ENCODE measurements at regions not wholly inside any gene's neighbourhood (a gene's known extent, or its start where the extent isn't known, plus 50 kb on each side); places are given as distances from the start of the nearest gene placed in this dataset.
"Not testable (repeated sequence)": the region's sequence is repeated elsewhere in the genome, so short reads cannot be mapped to it uniquely, and the experiment has no call there.

DNA sequence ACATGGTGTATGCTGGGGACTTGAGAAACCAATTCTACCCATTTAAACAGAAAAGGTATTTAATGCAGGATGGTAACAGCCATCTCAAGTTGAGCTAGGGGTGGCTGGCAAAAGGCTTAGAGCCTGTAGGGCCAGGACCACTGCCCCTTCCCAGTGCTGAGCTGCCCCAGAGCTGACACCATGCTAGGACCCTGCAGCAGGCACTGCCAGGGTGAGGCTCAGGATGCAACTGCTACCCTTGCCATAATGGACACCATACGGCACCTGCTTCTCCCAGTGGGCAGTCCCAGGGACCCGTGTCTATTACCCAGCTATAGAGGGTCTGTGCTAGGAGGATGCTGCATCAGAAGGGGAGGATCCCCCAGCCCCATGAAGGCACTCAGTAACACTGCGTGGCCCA lies 160.7 kb upstream of the ADCY1 start:
- no peak for DNase-seq

DNA sequence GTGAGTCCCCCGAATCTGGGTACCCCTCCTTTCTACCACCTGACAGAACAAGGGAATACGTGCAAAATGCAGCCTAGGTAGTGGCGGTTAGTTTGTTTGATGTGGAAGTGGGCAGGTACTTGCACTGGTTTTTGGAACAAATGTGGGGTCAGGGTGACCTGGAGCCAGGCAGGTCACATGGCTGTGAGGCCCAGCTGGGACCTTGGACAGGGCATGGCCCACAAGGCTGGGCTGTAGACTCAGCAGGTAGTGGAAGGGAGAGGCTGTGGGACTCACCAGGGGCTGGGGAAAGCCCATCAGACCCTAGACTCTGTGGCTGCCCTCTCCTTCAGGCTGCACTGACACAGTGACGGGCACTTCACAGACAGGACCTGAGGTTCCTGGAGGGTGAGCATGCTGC lies 159.9 kb upstream of the ADCY1 start:
- DNase-seq = no peak

DNA sequence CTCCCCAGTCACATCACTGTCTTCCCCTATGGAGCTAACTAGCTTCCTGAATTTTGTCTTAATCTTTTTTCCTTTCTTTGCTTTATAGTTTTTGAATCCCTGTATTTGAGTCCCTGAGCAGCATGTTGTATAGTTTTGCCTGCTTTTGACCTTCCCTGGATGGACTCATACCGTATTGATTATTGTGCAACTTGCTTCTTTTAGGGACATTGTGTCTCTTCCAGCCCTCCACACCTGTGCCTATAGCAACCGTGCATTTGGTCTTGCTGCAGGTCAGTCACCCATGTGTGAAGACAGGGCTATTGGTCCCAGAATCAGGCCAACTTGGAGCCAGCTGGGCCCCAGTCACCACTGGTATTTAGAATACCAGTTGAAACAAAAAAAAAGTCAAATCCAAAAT lies 158.9 kb upstream of the ADCY1 start:
- DNase-seq = no peak

DNA sequence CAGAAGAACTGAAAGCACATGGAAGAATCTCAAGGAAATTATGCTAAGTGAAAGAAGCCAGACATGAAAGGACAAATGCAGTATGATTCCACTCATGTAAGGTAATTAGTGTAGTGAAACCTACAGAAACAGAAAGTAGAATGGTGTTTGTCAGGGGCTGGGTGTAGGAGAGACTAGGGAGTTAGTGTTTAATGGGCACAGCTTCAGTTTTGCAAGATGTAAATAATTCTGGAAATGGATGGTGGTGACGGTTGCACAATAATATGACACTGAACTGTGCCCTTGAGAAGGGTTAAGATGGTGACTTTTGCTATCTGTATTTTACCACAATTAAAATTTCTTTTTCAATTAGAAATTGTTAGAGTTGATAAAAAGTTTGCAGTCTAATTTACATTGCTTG lies 157.3 kb upstream of the ADCY1 start:
- no peak for DNase-seq

DNA sequence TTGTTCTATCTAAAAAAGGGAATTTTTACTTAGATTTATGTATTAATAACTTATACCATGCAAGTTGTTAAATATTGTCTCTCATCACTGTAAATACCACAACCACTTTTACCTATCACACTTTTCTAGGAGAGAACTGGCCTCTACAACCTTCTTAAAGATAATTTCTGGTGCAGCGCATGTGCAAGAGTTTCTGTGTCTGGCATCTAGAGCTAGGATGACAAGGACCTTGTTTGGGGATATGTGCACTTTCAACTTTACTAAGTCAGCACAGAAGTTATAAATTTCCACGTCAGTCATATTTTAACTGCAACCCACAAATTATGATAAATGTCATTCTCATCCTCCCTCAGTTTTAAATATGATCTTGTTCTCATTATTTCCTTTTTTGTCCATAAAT lies 156.9 kb upstream of the ADCY1 start:
- no peak for DNase-seq

DNA sequence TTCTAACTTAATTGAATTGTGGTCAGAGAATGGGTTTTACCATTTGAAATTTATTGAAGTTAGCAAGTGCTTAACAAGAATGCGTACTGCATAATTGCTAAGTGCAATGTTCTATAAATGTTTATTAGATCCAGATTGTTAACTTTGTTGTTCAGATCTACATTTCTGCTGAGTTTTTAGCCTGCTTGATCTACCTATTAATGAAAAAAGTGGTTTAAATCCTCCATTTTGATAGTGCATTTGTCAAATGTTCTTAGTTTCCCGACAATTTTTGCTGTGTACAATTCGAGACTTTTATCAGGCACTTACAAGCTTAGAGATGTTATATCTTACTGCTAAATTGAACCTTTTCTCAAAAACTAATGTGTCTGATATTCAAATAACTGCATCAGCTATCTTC lies 156.4 kb upstream of the ADCY1 start:
- no peak for DNase-seq

DNA sequence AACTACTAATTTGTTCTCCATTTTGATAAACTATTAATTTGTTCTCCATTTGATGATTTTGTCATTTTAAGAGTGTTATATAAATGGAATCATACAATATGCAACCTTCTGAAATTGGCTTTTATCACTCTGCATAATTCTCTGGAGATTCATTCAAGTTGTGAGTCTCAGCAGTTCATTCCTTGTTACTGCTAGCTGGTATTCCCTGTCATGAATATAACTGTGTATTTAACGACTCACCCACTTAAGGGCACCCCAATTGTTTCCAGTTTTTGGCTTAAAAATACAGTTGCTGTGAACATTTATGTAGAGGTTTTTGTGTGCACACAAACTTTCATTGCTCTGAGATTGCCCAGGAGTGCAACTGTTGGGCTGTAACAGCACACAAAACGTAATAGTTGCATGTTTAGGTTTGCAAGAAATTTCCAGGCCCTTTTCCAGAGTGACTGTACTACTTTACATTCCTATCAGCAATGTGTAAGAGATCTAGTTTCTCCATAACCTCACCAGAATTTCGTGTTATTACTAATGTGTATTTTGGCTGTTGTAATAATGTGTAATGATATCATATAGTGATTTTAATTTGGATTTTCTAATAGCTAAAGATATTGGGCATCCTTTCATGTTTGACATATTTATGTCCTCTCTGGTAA lies 153.2 kb upstream of the ADCY1 start:
- DNase-seq = no peak

DNA sequence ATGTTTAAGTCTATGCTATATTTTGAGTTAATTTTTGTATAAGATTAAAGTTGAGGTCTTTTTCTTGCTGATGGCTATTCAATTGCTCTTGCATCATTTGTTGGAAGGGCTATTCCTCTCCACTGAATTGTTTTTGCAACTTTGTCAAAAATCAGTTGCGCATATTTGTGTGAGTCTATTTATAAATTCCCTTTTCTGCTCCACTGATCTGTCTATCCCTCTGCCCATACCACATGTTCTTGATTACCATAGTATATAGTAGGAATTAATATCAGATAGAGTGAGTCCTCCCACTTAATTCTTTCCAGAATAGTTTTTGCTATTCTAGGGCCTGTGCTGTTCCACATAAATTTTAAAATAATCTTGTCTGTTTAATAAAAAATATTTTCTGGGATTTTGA lies 152.4 kb upstream of the ADCY1 start:
- DNase-seq = no peak

DNA sequence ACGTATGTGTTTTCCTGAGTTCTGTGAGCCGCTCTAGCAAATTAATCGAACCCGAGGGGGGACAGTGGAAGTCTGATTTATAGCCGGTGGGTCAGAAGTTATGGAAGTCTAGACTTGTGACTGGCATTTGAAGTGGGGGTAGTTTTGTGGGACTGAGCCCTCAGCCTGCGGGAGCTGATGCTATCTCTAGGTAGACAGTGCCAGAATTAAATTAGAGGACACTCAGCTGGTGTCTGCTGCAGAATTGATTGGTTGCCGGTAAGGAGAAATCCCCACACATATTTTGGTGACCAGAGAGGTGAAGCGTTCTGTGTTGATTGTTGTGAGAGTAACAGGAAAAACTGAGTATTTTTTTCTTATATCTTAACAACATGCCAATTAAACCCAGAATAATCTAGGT lies 143.8 kb upstream of the ADCY1 start:
- no peak for DNase-seq

DNA sequence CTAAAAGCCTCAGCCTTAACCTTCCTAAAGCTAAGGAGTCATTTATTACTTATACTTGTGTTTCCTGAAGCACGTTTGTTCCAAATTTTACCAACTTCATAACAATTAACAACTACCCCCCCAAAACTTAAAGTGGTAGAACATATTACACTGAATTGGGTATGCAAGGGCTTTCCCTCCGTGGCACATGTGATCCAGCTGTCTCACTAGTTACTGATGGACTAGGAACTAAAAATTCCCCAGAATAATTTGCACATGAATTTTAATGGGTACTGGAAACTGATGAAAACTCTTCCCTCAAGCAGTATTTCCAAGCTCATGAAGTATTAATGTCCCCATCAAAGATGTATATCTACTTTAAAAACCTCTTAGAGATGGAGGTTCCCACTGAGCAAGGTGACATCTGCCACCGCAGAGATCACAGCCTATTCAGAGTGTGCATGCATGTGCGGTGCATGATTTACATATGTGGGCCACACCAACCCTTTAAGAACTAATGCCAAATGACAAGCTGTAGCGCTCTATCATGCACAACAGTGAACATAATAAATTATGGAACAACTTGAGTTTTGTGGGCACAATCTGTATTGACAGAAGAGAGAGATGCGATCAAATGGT lies 139.9 kb upstream of the ADCY1 start:
- DNase-seq = no peak

DNA sequence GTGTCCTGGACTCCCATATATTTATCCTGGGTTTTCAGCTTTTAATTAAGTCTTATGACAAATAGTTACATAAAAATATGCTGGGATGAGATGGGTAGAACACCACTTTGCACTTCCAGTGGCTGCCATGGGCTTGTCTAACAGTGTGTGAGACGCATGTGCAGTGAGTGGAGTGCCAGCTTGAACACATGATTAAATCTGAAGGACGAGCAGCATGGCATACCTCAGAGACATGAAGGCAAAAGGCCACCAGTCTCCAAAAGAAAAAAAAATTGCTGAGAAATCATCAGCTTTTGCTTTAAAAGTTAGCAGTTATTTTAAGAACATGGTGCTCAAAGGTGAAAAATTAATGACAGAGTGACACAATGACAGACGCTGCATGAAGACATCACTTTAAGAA lies 139.0 kb upstream of the ADCY1 start:
- DNase-seq = no peak

DNA sequence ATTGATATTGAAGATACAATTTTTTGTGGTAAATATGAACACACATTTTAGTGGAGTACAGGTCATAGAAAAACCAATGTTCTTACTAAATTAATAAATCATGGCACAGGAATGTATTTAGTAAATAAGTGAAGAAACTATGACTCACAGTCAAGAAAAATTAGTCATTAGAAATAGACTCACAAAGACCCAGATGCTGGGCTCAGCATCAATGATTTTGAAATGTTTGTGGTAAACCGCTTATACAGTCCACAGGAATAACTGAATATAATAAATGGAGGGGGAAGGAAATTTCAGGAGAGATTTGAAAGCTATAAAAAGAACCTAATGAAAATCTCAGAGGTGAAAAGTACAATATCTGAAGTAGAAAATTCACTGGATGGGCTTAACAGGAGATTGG lies 138.3 kb upstream of the ADCY1 start:
- no peak for DNase-seq

DNA sequence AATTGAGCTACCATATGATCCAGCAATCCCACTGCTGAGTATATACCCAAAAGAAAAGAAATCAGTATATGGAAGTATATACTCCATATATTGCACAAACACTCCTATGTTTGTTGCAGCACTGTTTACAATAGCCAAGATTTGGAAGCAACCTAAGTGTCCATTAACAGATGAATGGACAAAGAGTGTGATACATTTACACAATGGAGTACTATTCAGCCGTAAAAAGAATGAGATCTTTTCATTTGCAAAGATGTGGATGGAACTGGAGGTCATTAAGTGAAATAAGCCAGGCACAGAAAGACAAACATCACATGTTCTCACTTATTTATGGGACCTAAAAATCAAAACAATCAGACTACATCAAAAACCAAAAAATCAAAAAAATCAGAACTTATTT lies 133.4 kb upstream of the ADCY1 start:
- not testable (repeated sequence) for DNase-seq

DNA sequence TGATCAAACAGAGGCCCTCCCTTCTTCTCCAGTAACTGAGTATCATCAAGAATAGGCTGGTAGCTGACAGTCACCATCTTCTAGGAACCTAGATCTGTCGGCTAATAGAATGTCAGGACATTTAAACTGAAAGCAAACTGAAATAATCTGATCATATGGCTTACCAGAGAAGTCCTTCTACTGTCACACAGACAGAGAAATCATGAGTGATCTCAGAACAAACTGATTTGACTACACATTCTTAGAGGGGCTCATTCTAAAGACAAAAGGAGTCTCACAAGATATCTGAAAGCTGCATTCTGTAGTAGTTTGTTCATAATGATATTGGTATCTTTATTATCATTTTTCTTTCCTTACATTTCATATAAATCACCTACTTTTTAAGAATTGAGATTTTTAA lies 130.9 kb upstream of the ADCY1 start:
- DNase-seq = no peak

DNA sequence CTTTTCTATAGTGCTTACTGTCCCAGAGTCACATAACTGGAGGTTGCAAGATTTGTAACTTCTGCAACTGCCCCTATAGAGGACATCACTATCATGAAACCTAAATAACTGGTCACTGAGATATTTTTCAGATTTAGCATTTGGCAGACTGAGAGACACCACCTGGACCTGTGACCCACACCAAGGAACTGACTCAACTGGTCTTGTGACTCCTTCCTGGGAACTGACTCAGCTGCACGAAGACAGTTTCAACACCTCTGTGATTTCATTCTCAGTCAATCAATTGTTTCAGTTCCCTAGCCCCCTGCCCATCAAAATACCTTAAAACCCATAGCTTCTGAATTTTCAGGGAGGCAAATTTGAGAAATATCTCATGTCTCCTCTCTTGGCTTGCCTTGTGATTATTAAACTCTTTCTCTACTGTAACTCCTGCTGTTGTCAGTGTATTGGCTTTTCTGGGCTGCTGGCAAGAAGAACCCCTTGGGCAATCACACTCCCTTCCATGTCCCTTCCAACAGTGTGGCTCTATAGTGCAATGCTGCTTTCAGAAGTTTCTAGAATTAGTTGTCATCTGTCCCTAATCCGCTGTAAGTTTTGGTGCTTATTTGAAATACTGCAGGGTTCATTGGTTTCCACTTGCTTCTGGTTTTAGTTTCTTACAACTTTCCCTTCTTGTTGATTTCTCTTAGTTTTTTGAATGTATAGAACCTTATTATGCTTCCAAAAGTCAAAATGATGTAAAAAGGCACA lies 127.8 kb upstream of the ADCY1 start:
- no peak for DNase-seq

DNA sequence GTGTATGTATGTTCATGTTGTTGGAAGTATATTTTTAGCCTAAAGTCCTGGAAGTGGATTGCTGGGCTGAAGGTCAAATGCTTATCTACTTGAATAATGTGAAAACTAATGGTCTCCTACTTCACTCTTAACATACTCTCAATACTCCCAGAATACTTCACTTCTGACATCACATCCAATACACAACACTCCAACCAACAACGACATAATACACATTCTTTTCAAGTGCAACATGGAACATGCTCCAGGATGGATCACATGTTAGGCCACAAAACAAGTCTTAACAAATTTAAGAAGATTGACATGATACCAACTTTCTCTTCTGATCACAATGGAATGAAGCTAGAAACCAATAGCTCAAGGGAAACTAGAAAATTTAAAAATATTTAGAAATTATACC lies 126.9 kb upstream of the ADCY1 start:
- DNase-seq = no peak

DNA sequence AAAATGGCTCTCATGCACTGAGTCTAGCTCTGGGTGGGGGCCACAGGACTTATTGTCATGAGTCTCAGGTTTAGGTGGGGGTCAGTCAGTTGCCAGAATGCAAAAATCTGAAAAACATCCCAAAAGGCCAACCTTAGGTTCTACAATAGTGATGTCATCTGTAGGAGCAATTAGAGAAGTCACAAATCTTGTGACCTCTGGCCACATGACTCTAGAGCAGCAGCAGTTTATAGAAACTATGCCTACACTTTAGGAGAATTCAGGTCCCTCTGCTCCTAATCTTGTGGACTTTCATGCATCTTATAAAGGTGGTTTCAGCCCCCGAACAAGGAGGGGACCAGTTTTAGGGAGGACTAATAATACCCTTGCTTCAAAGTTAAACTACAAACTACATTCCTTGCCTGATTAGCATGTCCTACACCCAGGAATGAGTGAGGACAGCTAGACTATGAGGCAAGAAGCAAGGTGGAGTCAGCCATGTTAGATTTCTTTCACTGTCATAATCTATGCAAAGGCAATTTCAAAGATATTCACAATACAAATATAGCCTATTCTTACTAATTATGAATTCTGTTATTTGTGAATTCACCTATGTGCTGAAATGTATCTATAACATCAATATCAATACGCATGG lies 123.5 kb upstream of the ADCY1 start:
- no peak for DNase-seq

DNA sequence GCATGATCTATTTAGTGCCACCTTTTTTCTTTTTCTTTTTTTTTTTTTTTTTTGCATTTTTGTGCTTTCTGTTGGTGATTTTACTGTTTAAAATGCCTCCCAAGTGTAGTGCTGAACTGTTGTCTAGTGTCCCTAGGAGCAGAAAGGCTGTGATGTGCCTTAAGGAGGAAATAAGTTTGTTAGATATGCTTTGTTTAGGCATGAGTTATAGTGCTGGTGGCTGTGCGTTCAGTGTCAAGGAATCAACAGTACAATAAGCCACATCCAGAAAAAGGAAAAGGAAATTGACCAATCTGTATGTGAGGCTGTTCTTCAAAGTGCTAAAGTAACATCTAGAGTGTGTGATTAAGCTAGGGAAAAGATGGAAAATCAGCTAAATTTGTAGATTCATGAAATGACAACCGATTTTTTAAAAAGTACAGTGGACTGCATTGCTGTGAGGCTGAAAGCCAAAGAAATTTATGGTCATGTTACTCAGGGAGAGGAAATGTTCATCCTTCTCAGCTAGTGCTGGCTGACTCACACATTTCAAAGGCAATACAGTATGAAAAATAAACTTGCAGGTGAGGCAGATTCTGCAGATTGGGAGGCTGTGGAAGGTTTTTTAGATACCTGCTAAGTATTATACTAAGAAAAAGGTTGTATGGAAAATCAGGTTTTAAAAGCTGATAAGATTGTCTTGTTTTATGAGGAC lies 122.7 kb upstream of the ADCY1 start:
- DNase-seq = no peak

DNA sequence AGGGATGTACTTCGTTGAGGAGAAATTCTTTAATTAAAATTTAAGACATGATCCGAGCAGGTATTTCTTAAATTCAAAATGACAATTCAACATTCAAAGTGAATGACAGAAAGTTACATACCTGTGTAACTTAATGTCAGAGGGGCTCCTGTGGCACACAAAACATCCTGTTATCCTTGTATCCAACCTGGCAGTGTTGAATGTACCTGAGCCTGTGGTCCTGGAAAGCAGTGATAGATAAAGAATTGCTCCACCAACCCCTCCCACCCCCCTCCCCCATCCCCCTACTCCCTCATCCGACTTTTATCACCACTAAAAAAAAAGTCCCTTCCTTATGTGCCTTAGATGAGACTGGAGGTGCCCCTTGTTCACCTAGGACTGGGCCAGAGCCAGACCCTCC lies 119.4 kb upstream of the ADCY1 start:
- DNase-seq = no peak

DNA sequence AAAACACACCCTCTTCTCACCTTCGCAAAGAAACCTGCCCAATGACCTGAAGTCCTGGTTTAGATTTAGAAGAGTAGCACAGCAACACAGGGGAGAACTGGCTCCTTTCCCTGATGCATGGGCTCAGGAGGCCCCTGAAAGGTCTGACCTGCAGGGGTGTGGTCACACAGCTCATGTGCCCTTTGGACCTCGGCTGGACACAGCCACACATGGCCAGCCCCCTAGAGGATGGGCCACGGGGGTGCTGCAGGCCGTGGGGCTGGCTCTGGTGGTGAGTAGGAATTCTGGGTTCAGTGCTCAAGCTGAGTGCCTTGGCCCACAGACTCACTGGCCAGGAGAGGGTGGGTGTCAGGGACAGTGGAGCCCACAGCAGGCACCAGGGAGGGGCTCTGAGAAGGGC lies 118.5 kb upstream of the ADCY1 start:
- no peak for DNase-seq

DNA sequence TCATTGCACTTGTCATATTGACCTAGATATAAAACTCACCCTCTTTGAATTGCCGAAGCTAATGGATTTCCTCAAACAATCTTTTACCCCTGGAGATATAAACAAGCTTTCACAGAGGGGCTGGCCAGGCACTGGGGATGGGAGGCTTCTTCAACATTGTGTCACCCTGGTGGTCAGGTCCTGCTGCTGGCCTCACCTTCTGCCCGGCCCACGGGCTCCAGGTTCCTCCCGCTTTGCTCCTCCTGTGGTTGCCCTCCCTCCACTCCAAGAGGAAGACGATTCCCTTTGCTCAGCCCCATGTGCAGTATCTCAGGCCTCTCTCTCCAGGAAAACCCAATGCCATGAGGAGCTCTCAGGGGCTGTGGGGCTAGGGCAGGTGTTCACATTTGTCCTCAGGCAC lies 118.1 kb upstream of the ADCY1 start:
- no peak for DNase-seq

DNA sequence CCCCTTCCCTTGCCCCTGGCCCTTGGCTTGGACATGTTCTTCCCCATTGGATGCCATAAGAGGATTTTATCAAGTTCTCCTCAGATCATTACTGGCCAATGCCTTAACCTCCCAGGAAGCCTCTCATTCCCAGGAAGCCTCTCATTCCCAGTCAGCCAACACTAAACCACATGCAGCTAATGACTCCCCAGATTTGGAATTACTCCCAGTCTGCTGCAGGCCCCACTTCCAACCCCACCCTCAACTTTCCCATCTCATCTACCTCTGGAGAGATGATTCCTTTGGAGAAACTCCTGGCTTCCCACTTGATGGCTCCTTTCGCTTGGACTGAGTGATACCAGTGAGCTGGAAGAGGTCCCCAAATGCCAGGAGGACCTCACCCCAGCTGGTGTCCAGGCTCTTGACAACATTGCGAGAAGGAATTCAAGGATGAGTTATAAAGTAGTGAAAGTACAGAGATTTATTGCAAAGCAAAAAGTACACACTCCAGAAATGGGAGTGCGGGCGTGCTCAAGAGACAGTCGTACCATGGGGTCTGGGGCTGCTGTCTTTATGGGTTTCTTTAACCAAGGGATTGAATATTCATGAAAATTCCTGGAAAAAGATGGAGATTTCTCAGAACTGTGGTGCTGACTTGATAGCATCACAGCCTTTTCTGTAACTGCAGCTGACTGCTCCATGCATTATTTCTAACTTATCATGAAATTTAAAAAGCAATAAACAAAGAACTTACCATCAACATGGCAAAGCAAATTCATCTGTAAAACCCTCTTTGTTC lies 117.2 kb upstream of the ADCY1 start:
- no peak for DNase-seq

DNA sequence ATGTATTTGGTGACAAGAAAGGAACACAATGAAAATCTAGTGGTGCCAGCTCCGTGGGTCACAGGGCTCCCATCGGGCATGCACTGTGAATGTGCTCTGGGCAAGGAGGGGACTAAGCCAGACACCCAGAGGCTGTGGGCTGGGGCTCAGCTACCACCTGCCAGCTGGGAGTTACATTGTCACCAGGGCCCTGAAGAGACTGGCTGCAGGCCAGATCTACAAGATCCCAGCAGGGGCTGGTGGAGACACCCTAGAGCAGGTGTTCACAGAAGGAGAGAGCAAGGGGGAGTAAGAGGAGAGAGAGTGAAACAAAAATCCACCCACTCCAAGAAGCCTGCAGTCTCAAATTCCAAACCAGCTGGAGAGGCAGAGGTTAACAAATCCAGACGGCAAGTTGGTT lies 116.6 kb upstream of the ADCY1 start:
- DNase-seq = peak; percentile 96
